ENCODE measurements at regions not wholly inside any gene's neighbourhood (a gene's known extent, or its start where the extent isn't known, plus 50 kb on each side); places are given as distances from the start of the nearest gene placed in this dataset.
A peak's percentile ranks its signal among the peaks of the same experiment; 100 is the strongest.

GRCh38 chr14:97626088-97626487, 828.9 kb downstream of the VRK1 start:
- DNase-seq: peak; percentile 96

- no peak for DNase-seq
Measured at GRCh38 chr14:97630249-97630648, 833.1 kb downstream of the VRK1 start.

- DNase-seq: no peak
Measured at GRCh38 chr14:97633131-97633738, 836.1 kb downstream of the VRK1 start.

- peak; percentile 74 for DNase-seq
Measured at GRCh38 chr14:97634751-97635150, 837.6 kb downstream of the VRK1 start.

- no peak for DNase-seq
Measured at GRCh38 chr14:97638864-97639263, 841.7 kb downstream of the VRK1 start.

GRCh38 chr14:97640031-97640430, 842.8 kb downstream of the VRK1 start:
- no peak for DNase-seq

GRCh38 chr14:97641827-97642226, 844.6 kb downstream of the VRK1 start:
- peak; percentile 73 for DNase-seq

GRCh38 chr14:97642631-97643030, 845.4 kb downstream of the VRK1 start:
- no peak for DNase-seq

- DNase-seq: no peak
Measured at GRCh38 chr14:97644365-97644764, 847.2 kb downstream of the VRK1 start.

GRCh38 chr14:97649752-97650151, 852.6 kb downstream of the VRK1 start:
- DNase-seq: no peak

- DNase-seq: no peak
Measured at GRCh38 chr14:97655169-97655948, 858.2 kb downstream of the VRK1 start.

- DNase-seq: no peak
Measured at GRCh38 chr14:97657609-97658008, 860.4 kb downstream of the VRK1 start.

GRCh38 chr14:97687944-97688630, 890.9 kb downstream of the VRK1 start:
- DNase-seq: no peak

- DNase-seq: no peak
Measured at GRCh38 chr14:97688631-97689336, 891.6 kb downstream of the VRK1 start.

GRCh38 chr14:97692084-97692483, 894.9 kb downstream of the VRK1 start:
- DNase-seq: peak; percentile 64

- no peak for DNase-seq
Measured at GRCh38 chr14:97695456-97695981, 898.3 kb downstream of the VRK1 start.

GRCh38 chr14:97697772-97698171, 900.6 kb downstream of the VRK1 start:
- no peak for DNase-seq

- DNase-seq: no peak
Measured at GRCh38 chr14:97699026-97699425, 901.8 kb downstream of the VRK1 start.

- no peak for DNase-seq
Measured at GRCh38 chr14:97703006-97703760, 906.0 kb downstream of the VRK1 start.

GRCh38 chr14:97704316-97704885, 907.2 kb downstream of the VRK1 start:
- DNase-seq: no peak

- DNase-seq: no peak
Measured at GRCh38 chr14:97705107-97705506, 907.9 kb downstream of the VRK1 start.

- DNase-seq: no peak
Measured at GRCh38 chr14:97705976-97706375, 908.8 kb downstream of the VRK1 start.

All from NCI-H2171 (cell line).